Stimulated activated CD4-positive, alpha-beta T cell treated with anti-CD3 and anti-CD28 coated beads, TNF-alpha, amount 100 ng/mL, for 4 hours (primary cell): ENCODE measurements at regions not wholly inside any gene's neighbourhood (a gene's known extent, or its start where the extent isn't known, plus 50 kb on each side); places are given as distances from the start of the nearest gene placed in this dataset.

Experiments
- DNase-seq, 3 experiments: peaks; one replicate each; pipeline ENCODE4 v3.0.0-alpha.2; 2020; ENCODE audit warnings: low read depth in 3 of 3

GRCh38 chr5:123814801-123815470 lies 303.0 kb downstream of the CSNK1G3 start:
- no peak for DNase-seq

GRCh38 chr5:123813937-123814624 lies 302.1 kb downstream of the CSNK1G3 start:
- no peak for DNase-seq

DNA sequence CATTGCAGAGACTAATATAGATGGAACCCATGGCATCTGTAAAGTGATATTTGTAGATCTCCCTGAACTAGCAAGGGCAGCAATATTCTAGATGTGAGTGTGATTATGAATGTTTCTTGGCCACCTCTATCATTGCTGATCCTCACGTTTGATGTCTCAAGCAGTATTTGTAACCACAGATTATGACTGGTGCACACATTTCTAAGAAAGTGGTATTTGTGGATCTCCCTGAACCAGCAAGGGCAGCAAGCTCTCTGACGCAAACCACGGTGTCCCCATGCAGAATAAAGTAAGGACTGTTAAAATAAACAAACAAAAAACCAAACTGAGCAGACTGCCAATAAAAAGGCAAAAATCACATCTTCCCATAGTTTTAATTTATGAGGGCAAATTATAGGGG lies 301.3 kb downstream of the CSNK1G3 start:
- DNase-seq, result no peak

DNA sequence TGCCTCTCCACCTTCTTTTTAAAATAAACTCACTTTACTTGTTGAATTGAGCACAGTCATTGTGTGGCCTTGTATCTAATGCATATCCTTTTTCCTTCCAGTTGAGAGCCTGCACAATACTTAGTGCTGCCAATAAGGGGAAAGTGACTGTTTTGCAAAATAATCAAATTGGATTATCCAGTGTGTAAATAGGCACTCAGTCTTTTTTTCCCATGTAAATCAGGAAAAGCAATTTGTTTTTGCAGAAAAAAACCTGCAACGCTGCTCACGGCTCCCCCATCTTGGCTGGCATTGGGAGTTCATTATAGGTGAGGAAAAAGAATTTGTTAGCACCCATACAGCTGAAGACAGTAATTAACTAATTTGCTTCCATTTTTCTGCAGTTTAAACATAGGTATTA lies 299.9 kb downstream of the CSNK1G3 start:
- no peak for DNase-seq

DNA sequence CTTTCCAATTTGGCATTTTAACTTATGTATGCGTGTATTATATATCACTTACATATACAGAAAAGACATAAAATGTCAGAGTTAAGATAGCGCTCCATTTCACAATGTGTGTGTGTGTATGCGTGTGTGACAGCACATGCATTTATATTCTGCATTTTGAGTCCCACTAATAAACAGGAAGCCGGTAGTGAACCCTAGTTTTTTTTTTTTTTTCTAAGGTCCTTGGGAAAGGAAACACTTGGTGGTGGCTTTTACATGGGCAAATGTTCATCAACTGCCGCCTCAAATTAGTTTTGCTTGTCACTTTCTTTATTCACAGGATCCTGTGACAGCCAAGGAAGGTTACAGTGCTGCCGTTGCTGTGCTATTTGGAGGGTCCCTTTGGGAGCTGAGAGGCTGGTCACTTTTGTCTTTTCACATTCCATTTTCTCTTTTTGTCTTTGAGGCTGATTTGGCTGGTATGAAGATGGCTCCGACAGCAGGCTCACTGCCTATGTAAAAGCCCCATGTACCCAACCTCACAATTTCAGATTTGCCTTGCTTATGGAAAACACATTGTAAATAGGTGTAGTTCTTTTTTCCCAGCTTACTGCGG lies 298.9 kb downstream of the CSNK1G3 start:
- DNase-seq, result no peak

DNA sequence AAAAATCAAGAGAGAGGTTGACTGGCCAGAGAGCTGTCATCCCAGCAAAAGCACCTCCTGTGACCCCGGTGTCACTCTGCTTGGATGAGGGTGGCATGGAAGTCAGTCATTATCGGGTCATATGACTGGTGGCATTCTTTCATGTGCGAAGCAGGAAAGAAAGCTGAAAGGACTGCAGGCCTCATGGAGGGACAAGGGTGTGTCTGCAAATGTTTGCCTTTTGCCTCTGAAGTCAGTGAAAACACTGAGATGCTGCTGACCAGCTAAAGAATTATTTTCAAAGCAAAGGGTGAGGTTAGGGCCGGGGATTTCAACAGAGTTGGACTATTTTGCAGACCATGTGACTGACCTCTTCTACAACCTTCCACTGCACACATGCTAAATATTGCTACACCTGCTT lies 298.3 kb downstream of the CSNK1G3 start:
- DNase-seq, result no peak

DNA sequence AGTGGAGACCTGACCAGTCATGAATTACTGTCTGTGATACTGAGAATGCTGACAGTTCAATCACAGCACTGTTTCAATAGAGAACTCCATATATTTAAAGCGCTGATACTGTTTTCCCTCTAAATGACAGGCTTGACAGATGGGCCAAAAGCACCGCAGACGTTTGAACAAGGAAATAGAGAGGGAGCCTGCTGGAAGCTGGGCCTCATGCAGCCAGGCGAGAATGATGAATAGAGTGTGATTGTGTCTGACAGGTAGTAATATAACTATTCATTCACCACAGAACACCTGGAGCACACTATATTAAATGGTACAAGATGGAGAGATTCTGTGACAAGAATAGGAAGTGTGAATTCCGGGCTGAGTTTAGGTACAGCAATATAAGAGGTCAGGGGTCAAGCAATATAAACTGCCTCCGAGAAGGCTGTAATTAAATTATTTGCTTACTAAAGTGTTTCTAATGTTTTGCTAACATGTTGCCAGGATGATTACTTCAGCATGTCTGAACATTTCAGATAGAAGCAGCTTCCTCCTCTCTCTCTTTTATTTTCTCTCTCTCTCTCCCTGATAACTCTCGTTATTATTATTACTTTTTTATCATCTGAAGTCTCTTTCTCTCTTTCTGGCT lies 297.7 kb downstream of the CSNK1G3 start:
- no peak for DNase-seq

DNA sequence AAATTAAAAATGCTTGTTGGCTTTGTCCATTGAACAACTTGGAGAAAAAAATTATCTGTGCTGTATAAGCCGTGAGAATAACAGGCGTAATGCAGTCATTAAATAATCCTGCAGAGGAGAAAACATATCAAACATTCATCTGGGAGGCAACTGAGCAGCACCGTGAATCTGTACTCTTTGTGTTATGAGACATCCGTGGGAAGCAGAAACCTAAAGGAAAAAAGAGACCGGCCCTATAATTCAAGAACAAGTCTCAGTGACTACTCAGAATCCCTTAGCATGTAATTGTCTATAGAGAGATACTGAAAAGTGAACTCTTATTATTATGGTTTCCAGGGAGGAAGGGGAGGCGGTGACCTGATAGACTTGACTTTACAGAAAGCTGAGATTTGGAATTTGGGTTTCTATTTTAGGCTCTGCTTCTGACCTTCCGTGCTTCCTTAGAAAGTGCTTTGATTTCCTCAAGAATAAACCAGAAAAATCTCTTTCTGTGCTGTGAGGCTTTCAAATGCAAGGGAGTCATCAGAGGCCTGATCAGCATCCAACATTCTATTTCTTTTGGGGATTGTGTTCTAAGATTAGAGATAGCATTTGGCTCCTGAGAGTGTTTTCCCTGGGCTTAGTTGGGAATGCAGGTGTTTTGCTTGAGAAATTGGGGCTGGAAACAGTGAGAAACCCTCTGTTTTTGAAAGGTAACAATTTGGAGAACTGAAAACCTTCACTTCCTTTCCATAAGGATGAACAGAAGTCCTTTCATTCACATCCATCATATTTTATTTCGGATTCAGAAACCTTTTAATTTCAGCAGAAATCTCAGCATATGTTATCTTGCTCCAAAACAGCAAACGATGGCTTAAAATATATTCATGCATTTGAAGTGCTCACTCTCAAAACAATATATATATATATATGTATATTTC lies 296.7 kb downstream of the CSNK1G3 start:
- DNase-seq, result no peak

DNA sequence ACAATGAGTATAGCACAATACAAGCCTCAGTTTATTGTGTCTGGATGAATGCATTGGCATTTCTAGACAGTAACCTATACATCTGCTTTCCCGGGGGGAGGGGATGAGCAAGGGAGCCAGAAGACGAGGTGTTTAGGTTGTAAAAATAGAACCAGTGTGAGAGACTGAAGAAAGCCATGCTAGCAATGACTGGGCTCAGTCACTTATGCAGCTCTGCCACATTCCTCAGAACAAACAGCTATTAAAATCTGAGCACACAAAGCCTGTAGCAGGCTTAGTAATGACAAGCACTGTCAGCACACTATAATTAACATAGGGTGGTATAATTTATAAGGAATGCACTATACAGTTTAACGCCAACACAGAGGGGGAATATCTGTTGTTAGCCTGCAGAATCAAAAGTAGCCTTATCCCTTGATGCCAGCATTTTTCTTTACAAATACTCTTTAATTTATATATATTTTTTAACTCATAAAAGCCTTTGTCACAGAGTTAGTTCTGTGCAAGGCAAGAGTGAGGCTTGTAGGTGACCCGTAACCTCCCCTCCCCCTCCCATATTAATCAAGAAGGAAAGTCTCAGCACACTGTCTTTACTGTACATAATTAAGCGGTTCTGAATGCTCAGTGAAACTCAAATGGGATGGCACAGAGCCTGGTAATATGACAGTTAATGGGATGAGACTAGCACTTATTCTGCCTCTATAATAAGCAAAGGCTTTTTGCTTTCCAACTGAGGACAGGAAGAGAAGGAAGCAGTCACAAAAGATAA lies 295.4 kb downstream of the CSNK1G3 start:
- DNase-seq, result no peak

DNA sequence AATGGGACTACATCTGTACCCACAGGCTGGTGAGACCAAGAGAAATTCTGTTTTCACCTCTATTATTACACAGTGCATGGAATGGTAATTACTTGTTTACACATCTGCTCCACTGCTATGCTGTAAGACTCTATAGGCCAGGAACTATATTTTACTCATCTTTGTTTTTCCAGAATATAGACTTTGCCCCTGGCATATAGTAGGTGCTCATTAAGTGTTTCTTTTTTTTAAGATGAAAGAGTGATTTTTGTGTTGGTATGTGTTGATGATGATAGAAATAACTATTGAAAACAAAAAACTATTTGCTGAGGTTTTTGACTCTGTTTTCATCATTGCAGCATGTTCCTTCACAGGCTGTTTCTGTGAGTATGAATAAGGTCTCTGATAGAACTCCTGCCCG lies 294.7 kb downstream of the CSNK1G3 start:
- DNase-seq, result no peak

- DNase-seq, result no peak
Measured at GRCh38 chr5:123805300-123805699, 293.3 kb downstream of the CSNK1G3 start.

DNA sequence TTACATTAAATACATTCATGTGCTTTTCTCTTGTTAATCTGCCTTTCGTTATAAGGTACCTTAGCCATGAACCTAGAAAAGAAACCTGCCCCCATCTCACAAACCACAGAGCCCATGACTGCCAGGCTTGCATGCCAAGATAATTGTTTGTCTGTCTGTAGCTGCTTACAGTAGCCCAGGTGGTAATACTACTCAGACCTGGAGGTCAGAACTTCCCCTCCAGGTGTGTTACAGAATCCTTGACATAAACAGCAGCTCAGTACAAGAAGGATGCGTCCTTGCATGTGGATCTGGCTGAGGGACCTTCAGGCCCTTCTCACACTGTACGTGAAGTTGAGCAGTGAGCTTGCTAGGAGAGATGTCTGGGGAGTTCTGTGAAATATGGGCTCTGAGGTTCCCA lies 291.4 kb downstream of the CSNK1G3 start:
- DNase-seq, result no peak

GRCh38 chr5:123802298-123802951 lies 290.4 kb downstream of the CSNK1G3 start:
- no peak for DNase-seq

DNA sequence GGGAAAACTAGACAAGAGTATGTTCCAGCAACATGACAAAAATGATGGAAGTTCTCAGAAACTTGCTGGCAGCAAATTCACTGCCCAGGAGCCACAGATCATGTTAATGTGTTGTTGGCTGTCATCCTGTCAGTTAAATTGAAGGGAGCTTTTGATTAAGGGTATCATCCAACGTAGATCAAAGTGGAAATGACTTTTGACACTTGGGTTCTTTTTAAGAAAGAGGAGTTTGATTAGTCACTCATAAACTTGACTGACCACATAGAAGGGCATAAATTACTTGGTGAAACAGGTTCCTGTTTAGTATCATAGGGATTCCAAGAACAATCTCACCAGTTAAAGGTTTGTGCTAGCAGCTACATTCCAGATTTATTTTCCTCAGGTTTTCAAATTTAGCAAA lies 288.7 kb downstream of the CSNK1G3 start:
- DNase-seq, result no peak

DNA sequence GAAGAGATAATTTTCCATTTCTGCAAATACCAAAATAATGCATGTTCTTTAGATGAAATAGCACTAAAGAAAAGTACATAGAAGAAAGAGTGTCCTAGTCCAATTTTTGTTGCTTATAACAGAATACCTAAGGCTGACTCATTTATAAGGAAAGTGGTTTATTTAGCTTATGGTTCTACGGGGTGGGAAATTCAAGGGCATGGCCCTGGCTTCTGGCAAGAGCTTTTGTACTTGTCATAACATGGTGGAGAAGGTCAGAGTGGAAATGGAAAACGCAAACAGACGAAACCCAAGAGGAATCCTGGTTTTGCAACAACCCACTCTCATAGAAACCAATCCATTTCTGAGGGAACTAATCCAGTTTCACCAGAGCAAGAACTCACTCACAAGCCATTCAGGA lies 283.7 kb downstream of the CSNK1G3 start:
- DNase-seq, result no peak

DNA sequence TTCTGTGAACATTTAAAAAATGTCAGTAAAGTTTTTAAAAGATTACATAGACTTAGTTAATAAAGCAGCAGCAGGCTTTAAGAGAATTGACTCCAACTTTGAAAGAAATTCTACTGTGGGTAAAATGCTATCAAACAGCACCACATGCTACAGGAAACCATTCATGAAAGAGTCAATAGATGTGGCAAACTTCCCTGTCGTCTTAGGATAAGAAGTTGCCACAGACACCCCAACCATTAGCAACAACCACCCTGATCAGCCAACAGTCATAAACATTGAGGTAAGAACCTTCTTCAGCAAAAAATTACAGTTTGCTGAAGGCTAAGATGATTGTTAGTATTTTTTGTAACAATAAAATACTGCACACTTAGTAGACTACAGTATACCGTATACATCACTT lies 278.2 kb downstream of the CSNK1G3 start:
- no peak for DNase-seq

- DNase-seq, result no peak
Measured at GRCh38 chr5:123787635-123788034, 275.7 kb downstream of the CSNK1G3 start.

GRCh38 chr5:123787136-123787535 lies 275.2 kb downstream of the CSNK1G3 start:
- no peak for DNase-seq

- no peak for DNase-seq
Measured at GRCh38 chr5:123786411-123786810, 274.4 kb downstream of the CSNK1G3 start.
